Skeletal muscle satellite cell (primary cell): ENCODE measurements at regions not wholly inside any gene's neighbourhood (a gene's known extent, or its start where the extent isn't known, plus 50 kb on each side); places are given as distances from the start of the nearest gene placed in this dataset.
A peak's percentile ranks its signal among the peaks of the same experiment; 100 is the strongest.

ENCODE experiments used
- H3K27me3 ChIP-seq: 2 replicates; pipeline ENCODE4 v1.7.0; 2013; ENCODE audit warnings: low read length; ENCODE audit not compliant: control insufficient read depth, insufficient read depth
- H3K36me3 ChIP-seq: 2 replicates; pipeline ENCODE4 v1.7.0; 2013; ENCODE audit warnings: mild to moderate bottlenecking, control low read depth, low read length; ENCODE audit not compliant: insufficient read depth
- H3K4me1 ChIP-seq: 2 replicates; pipeline ENCODE4 v1.7.0; 2013; ENCODE audit warnings: low read length; ENCODE audit not compliant: control insufficient read depth, insufficient read depth
- H3K4me2 ChIP-seq: 2 replicates; pipeline ENCODE4 v1.7.0; 2013; ENCODE audit warnings: mild to moderate bottlenecking, low read length
- H3K4me3 ChIP-seq: 2 replicates; pipeline ENCODE4 v1.7.0; 2013; ENCODE audit warnings: low read length
- H3K9ac ChIP-seq: 2 replicates; pipeline ENCODE4 v1.7.0; 2013; ENCODE audit warnings: mild to moderate bottlenecking, low read depth, low read length, moderate library complexity
- H3K9me3 ChIP-seq: replicated peaks from 2 replicates; pipeline ENCODE4 v1.7.0; 2013; ENCODE audit warnings: mild to moderate bottlenecking, control low read depth, low read length

- Histone ChIP-seq H3K4me2 (peak overlapping the region; percentile 50), H3K9me3 (no peaks in the 10 kb centered on the region), H3K36me3 (no peaks in the 10 kb centered on the region), H3K27me3 (peaks cover 8% of the 10 kb centered on the region), H3K4me1 (peaks cover 26% of the 10 kb centered on the region), H3K9ac (no peak overlapping the region), H3K4me3 (no peak overlapping the region)
These were observed 499.0 kb upstream of the SULF2 start for GRCh38 chr20:48284315-48284714.

- no peak overlapping the region for H3K9ac ChIP-seq
- H3K27me3 ChIP-seq: peaks cover 8% of the 10 kb centered on the region
- H3K4me1 ChIP-seq: peaks cover 26% of the 10 kb centered on the region
- H3K4me3 ChIP-seq: no peak overlapping the region
- no peaks in the 10 kb centered on the region for H3K36me3 ChIP-seq
- H3K4me2 ChIP-seq: peak overlapping the region; percentile 50
- H3K9me3 ChIP-seq: no peaks in the 10 kb centered on the region
These were observed 498.3 kb upstream of the SULF2 start for GRCh38 chr20:48283470-48284110.

- no peaks in the 10 kb centered on the region for H3K9me3 ChIP-seq
- no peaks in the 10 kb centered on the region for H3K36me3 ChIP-seq
- peaks cover 9% of the 10 kb centered on the region for H3K27me3 ChIP-seq
- peaks cover 26% of the 10 kb centered on the region for H3K4me1 ChIP-seq
- no peak overlapping the region for H3K4me3 ChIP-seq
- no peak overlapping the region for H3K4me2 ChIP-seq
- no peak overlapping the region for H3K9ac ChIP-seq
These were observed 497.4 kb upstream of the SULF2 start for GRCh38 chr20:48282591-48283228.

GRCh38 chr20:48281501-48281900 lies 496.2 kb upstream of the SULF2 start:
- Histone ChIP-seq H3K27me3 (peaks cover 10% of the 10 kb centered on the region), H3K36me3 (no peaks in the 10 kb centered on the region), H3K4me3 (no peak overlapping the region), H3K4me2 (no peak overlapping the region), H3K9ac (no peak overlapping the region), H3K9me3 (no peaks in the 10 kb centered on the region), H3K4me1 (peaks cover 18% of the 10 kb centered on the region)

- Histone ChIP-seq H3K36me3 (no peaks in the 10 kb centered on the region), H3K9me3 (no peaks in the 10 kb centered on the region), H3K4me1 (peaks cover 7% of the 10 kb centered on the region), H3K4me3 (no peak overlapping the region), H3K4me2 (no peak overlapping the region), H3K27me3 (peaks cover 19% of the 10 kb centered on the region), H3K9ac (no peak overlapping the region)
These were observed 493.7 kb upstream of the SULF2 start for GRCh38 chr20:48278961-48279481.

GRCh38 chr20:48277266-48277665 lies 492.0 kb upstream of the SULF2 start:
- no peaks in the 10 kb centered on the region for H3K9me3 ChIP-seq
- H3K4me3 ChIP-seq: no peak overlapping the region
- H3K9ac ChIP-seq: no peak overlapping the region
- H3K27me3 ChIP-seq: peaks cover 30% of the 10 kb centered on the region
- no peaks in the 10 kb centered on the region for H3K36me3 ChIP-seq
- H3K4me1 ChIP-seq: no peaks in the 10 kb centered on the region
- no peak overlapping the region for H3K4me2 ChIP-seq

GRCh38 chr20:48276021-48276342 lies 490.7 kb upstream of the SULF2 start:
- H3K4me1 ChIP-seq: no peaks in the 10 kb centered on the region
- no peak overlapping the region for H3K4me3 ChIP-seq
- H3K4me2 ChIP-seq: no peak overlapping the region
- no peaks in the 10 kb centered on the region for H3K36me3 ChIP-seq
- no peaks in the 10 kb centered on the region for H3K9me3 ChIP-seq
- no peak overlapping the region for H3K9ac ChIP-seq
- peaks cover 40% of the 10 kb centered on the region for H3K27me3 ChIP-seq

- Histone ChIP-seq H3K4me2 (no peak overlapping the region), H3K4me3 (no peak overlapping the region), H3K9me3 (no peaks in the 10 kb centered on the region), H3K9ac (no peak overlapping the region), H3K27me3 (peaks cover 45% of the 10 kb centered on the region), H3K36me3 (no peaks in the 10 kb centered on the region), H3K4me1 (no peaks in the 10 kb centered on the region)
These were observed 490.2 kb upstream of the SULF2 start for GRCh38 chr20:48275286-48276020.

- H3K4me2 ChIP-seq: no peak overlapping the region
- no peak overlapping the region for H3K9ac ChIP-seq
- H3K9me3 ChIP-seq: no peaks in the 10 kb centered on the region
- no peaks in the 10 kb centered on the region for H3K36me3 ChIP-seq
- no peak overlapping the region for H3K4me3 ChIP-seq
- no peaks in the 10 kb centered on the region for H3K4me1 ChIP-seq
- peaks cover 49% of the 10 kb centered on the region for H3K27me3 ChIP-seq
These were observed 488.6 kb upstream of the SULF2 start for GRCh38 chr20:48273843-48274242.

- Histone ChIP-seq H3K4me2 (no peak overlapping the region), H3K9me3 (no peaks in the 10 kb centered on the region), H3K36me3 (no peaks in the 10 kb centered on the region), H3K9ac (no peak overlapping the region), H3K27me3 (peaks cover 50% of the 10 kb centered on the region), H3K4me3 (no peak overlapping the region), H3K4me1 (no peaks in the 10 kb centered on the region)
These were observed 485.6 kb upstream of the SULF2 start for GRCh38 chr20:48270885-48271284.

GRCh38 chr20:48267860-48268633 lies 482.8 kb upstream of the SULF2 start:
- Histone ChIP-seq H3K36me3 (no peaks in the 10 kb centered on the region), H3K4me2 (no peak overlapping the region), H3K4me1 (no peaks in the 10 kb centered on the region), H3K9me3 (no peaks in the 10 kb centered on the region), H3K9ac (no peak overlapping the region), H3K27me3 (peaks cover 41% of the 10 kb centered on the region), H3K4me3 (no peak overlapping the region)
